Loucy (cell line): ENCODE measurements at regions not wholly inside any gene's neighbourhood (a gene's known extent, or its start where the extent isn't known, plus 50 kb on each side); places are given as distances from the start of the nearest gene placed in this dataset.

Source experiments
- H2AFZ ChIP-seq: fragments of 200-600 bp; sonication (generic); 2 replicates; pipeline ENCODE4 v1.6.0; 2016; ENCODE audit warnings: antibody characterized with exemption, mild to moderate bottlenecking, low read length, moderate library complexity
- H3F3A ChIP-seq: fragments of 200-600 bp; 2 replicates; pipeline ENCODE4 v1.6.0; 2016; ENCODE audit warnings: antibody characterized with exemption, low read depth, mild to moderate bottlenecking
- H3K27me3 ChIP-seq: fragments of 200-600 bp; sonication (generic); 2 replicates; pipeline ENCODE4 v1.6.1; 2014; ENCODE audit warnings: low read length, mild to moderate bottlenecking; ENCODE audit not compliant: insufficient read depth, poor library complexity, severe bottlenecking
- H3K36me3 ChIP-seq: fragments of 200-600 bp; sonication (generic); 2 replicates; pipeline ENCODE4 v1.6.1; 2016; ENCODE audit warnings: low read length; ENCODE audit not compliant: insufficient read depth
- H3K4me1 ChIP-seq: fragments of 200-600 bp; sonication (generic); 2 replicates; pipeline ENCODE4 v1.5.1; 2014; ENCODE audit warnings: low read length, mild to moderate bottlenecking; ENCODE audit not compliant: insufficient read depth, poor library complexity, severe bottlenecking
- H3K4me2 ChIP-seq: fragments of 200-600 bp; sonication (generic); 2 replicates; pipeline ENCODE4 v1.6.0; 2014; ENCODE audit warnings: antibody characterized with exemption, low read length, low read depth, mild to moderate bottlenecking; ENCODE audit not compliant: poor library complexity, severe bottlenecking
- H3K4me3 ChIP-seq: fragments of 200-600 bp; sonication (generic); 2 replicates; pipeline ENCODE4 v1.5.1; 2014; ENCODE audit warnings: low read length, mild to moderate bottlenecking, mixed read lengths; ENCODE audit not compliant: poor library complexity, severe bottlenecking
- H3K79me2 ChIP-seq: fragments of 200-600 bp; sonication (generic); 2 replicates; pipeline ENCODE4 v1.6.1; 2014; ENCODE audit warnings: low read length; ENCODE audit not compliant: insufficient read depth
- H3K9ac ChIP-seq: fragments of 200-600 bp; sonication (generic); 2 replicates; pipeline ENCODE4 v1.6.0; 2014; ENCODE audit warnings: mild to moderate bottlenecking, low read depth, low read length, moderate library complexity; ENCODE audit not compliant: poor library complexity, severe bottlenecking
- H3K9me2 ChIP-seq: fragments of 200-600 bp; sonication (generic); replicated peaks from 2 replicates; pipeline ENCODE4 v1.6.1; 2016; ENCODE audit warnings: low read depth, low read length, mixed read lengths
- H3K9me3 ChIP-seq: fragments of 200-600 bp; sonication (generic); 2 replicates; pipeline ENCODE4 v1.6.1; 2014; ENCODE audit warnings: mild to moderate bottlenecking, antibody characterized with exemption, low read length, low read depth; ENCODE audit not compliant: insufficient read depth
- H4K20me1 ChIP-seq: fragments of 200-600 bp; sonication (generic); 2 replicates; pipeline ENCODE4 v1.6.0; 2014; ENCODE audit warnings: antibody characterized with exemption, low read length, mild to moderate bottlenecking; ENCODE audit not compliant: insufficient read depth, poor library complexity, severe bottlenecking
- CTCF ChIP-seq: fragments of 200-600 bp; sonication (generic); conservative IDR thresholded peaks from 2 replicates; pipeline ENCODE4 v1.5.1; 2014; ENCODE audit warnings: mild to moderate bottlenecking, antibody characterized with exemption, low read length
- EZH2phosphoT487 ChIP-seq: fragments of 200-600 bp; IDR thresholded peaks from 2 replicates; pipeline ENCODE4 v1.6.1; 2018; ENCODE audit warnings: antibody characterized with exemption, mild to moderate bottlenecking, moderate library complexity, borderline replicate concordance

- no peaks in the 10 kb centered on the region for H3K9me3 ChIP-seq
- no peak overlapping the region for H3K9ac ChIP-seq
- H3K27me3 ChIP-seq, result no peaks in the 10 kb centered on the region
- H2AFZ ChIP-seq, result no peak overlapping the region
- peaks cover 26% of the 10 kb centered on the region for H3K4me1 ChIP-seq
- H3K4me2 ChIP-seq, result no peak overlapping the region
- no peaks in the 10 kb centered on the region for H4K20me1 ChIP-seq
- H3K79me2 ChIP-seq, result no peaks in the 10 kb centered on the region
- H3F3A ChIP-seq, result no peaks in the 10 kb centered on the region
- TF ChIP-seq EZH2phosphoT487 (no peak), CTCF (no peak)
- no peaks in the 10 kb centered on the region for H3K36me3 ChIP-seq
- no peaks in the 10 kb centered on the region for H3K9me2 ChIP-seq
- no peak overlapping the region for H3K4me3 ChIP-seq
Observed at GRCh38 chr20:12179692-12180091, 262.0 kb downstream of the BTBD3 start.

GRCh38 chr20:12180107-12180661, 262.5 kb downstream of the BTBD3 start:
- Histone ChIP-seq H3K4me1 (peaks cover 21% of the 10 kb centered on the region), H3K9me2 (no peaks in the 10 kb centered on the region), H3K36me3 (no peaks in the 10 kb centered on the region), H2AFZ (no peak overlapping the region), H3F3A (no peaks in the 10 kb centered on the region), H3K4me2 (no peak overlapping the region), H3K27me3 (no peaks in the 10 kb centered on the region), H3K9ac (no peak overlapping the region), H3K79me2 (no peaks in the 10 kb centered on the region), H3K4me3 (no peak overlapping the region), H3K9me3 (no peaks in the 10 kb centered on the region), H4K20me1 (no peaks in the 10 kb centered on the region)
- no peak for TF ChIP-seq EZH2phosphoT487
- no peak for TF ChIP-seq CTCF

- Histone ChIP-seq H2AFZ (no peak overlapping the region), H3K27me3 (no peaks in the 10 kb centered on the region), H3K36me3 (no peaks in the 10 kb centered on the region), H3K9me3 (no peaks in the 10 kb centered on the region; the same call in 1 of the 2 replicates), H3K4me2 (no peak overlapping the region), H3K4me1 (no peaks in the 10 kb centered on the region), H3K9ac (no peak overlapping the region), H3K79me2 (no peaks in the 10 kb centered on the region), H3K9me2 (no peaks in the 10 kb centered on the region), H3K4me3 (no peak overlapping the region), H4K20me1 (no peaks in the 10 kb centered on the region), H3F3A (no peaks in the 10 kb centered on the region)
- TF ChIP-seq EZH2phosphoT487, result no peak
- no peak for TF ChIP-seq CTCF
Observed at GRCh38 chr20:12198281-12198680, 280.6 kb downstream of the BTBD3 start.
